ENCODE measurements at regions not wholly inside any gene's neighbourhood (a gene's known extent, or its start where the extent isn't known, plus 50 kb on each side); places are given as distances from the start of the nearest gene placed in this dataset.
"Not testable (repeated sequence)": the region's sequence is repeated elsewhere in the genome, so short reads cannot be mapped to it uniquely, and the experiment has no call there.

GRCh38 chr5:113723021-113723420, 209.5 kb downstream of the YTHDC2 start:
- no peak for DNase-seq

DNA sequence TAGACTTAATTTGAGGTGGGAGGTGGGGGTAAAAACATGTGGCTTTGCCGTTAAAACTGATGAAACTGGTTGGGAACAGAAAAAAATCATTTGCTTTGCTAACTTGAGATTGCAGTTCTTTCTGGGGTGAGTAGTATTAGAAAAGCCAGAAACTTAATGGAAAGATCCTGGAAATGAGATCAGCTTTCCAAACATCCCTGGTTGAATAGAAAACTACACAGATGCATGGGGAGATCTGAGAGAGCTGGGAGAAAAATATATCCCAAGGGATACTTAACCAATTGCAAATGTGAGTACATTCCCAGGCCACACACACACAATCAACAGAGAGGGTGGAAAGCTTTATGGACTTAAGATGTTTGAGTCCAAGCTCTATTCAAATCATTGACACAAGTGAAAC, 222.3 kb downstream of the YTHDC2 start:
- no peak for DNase-seq

DNA sequence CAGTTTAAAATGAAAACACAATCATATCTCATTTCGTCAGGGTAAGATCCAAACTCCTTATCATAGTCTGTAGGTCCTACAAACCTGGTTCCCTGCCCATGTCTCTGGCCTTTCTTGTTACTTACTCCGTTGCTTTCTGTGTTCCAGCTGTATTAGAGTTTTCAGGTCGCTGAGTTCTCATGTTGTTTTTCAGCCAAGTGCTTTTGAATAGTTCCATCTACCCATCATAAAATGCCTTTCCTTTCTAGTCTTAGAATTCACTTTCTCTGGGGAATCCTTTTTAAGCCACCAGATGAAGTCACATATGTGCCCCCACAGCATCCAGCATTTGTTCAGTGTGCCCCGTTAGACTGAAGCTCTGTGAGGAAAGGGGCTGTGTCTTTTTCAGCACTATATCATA, 228.7 kb downstream of the YTHDC2 start:
- no peak for DNase-seq

DNA sequence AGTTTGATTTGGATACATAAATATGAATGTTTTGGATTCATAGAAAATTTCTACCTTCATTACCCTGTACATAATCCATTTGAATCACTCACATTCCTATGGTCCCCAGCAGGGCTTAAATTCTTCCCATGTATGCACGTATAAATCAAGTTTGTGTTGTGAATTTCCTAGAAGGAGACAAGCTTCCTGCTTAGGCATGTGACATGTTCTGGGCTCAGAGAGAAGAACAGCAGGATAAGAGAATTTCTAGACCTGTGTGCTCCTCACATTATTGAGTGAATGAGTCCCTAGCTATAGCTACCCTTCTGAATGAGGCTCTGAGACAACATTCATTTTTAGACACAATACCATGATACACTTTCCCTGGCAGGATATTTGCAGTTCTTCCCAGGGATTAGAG, 229.1 kb downstream of the YTHDC2 start:
- DNase-seq = no peak

- no peak for DNase-seq
These were observed 234.9 kb downstream of the YTHDC2 start for GRCh38 chr5:113748403-113748802.

GRCh38 chr5:113749334-113749733, 235.8 kb downstream of the YTHDC2 start:
- DNase-seq = no peak

- not testable (repeated sequence) for DNase-seq
These were observed 239.7 kb downstream of the YTHDC2 start for GRCh38 chr5:113753182-113753581.

GRCh38 chr5:113755516-113755915, 242.0 kb downstream of the YTHDC2 start:
- no peak for DNase-seq

DNA sequence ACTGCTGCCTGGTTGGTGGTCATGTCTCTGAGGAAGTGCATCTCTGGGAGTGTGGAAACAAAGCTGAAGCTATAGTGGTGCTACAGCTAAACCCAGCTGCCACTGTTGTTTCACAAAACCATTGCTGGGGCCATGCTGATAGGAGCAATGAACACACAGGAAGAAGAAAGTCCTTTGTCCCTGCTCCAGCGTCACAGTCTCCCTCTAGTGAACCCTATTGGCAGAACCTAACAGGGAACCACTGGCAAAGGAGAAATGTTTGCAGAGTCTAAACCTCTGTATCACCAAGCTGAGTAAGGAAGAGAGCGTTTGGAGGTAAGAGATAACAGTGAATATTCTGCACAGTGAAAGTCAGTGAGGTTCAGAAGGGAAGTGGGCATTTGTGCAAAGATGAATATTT, 244.0 kb downstream of the YTHDC2 start:
- no peak for DNase-seq

GRCh38 chr5:113759505-113759904, 246.0 kb downstream of the YTHDC2 start:
- no peak for DNase-seq

GRCh38 chr5:113760486-113760885, 247.0 kb downstream of the YTHDC2 start:
- no peak for DNase-seq

DNA sequence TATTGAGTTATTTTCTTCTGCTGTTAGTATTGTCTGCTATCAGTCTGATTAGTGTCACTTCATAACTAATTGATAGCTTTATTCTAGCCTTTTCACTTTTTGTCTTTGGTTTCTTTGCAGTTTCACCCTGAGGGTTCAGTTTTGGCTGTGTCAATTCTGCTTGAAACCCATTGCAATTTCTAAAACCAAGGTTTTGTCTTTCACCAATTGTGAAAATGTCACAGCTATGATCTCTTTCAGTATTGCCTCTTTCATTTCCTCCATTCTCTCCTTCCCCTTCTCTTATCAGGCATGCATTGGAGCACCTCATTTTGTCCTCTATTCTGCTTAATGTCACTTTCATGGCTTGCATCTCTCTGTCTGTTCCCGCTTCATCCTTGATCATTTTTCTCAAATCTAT, 248.1 kb downstream of the YTHDC2 start:
- DNase-seq = no peak

DNA sequence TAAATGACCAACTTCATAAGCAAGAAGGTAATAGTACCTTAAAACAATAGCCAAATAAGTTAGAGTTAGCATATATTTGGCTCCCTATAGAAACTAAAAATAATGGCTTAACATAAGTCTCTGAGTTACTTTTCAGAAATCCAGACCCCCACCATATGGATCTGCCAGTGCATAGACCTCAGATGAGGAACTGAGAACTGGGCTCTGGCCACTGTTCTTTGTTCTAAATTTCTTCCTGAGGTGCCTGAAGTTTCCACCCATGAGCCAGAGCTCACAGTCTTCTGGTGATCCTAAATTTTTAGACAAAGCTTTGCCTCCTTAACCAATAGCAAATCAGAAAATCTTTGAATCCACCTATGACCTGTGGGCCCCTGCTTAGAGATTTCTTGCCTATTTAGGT, 250.9 kb downstream of the YTHDC2 start:
- DNase-seq = no peak

GRCh38 chr5:113766827-113767226, 253.3 kb downstream of the YTHDC2 start:
- not testable (repeated sequence) for DNase-seq

DNA sequence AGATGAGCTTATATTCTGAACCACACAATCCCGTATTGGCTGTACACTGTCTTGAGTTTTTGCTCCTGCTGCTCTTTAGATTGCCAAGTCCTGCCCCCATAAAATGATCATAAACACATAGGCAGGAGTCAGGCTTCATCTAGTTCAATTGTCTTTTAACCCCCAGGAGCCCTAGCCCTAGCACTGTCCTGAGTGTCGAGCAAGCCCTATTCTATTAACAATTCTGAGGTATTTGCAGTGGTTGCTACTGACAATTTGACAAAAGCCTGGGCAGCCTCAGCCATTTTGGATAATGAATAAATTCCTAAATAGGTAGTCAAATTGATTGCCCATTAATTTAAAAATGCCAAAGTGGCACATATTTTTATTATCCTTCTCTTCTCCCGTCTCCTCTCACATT, 257.2 kb downstream of the YTHDC2 start:
- DNase-seq = no peak

- no peak for DNase-seq
These were observed 258.0 kb downstream of the YTHDC2 start for GRCh38 chr5:113771483-113771882.

DNA sequence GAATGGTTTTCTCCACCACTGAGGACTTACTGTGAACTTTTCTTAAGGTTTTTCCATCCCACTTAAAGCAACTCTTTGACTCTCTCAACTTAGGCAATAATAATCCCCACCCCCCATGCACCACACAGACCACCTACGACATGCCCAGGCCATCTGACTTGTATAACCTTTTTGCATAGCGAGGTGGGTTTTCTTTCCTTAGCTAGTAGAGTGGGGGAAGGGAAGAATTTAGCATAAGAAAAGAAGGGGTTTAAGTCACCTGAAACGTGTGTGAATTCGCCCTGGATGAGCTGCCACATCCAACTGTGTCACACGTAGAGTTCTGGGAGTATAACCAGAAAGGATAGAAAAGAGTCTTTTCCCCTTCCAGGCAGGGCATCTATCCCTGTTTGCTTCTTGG, 262.7 kb downstream of the YTHDC2 start:
- no peak for DNase-seq

DNA sequence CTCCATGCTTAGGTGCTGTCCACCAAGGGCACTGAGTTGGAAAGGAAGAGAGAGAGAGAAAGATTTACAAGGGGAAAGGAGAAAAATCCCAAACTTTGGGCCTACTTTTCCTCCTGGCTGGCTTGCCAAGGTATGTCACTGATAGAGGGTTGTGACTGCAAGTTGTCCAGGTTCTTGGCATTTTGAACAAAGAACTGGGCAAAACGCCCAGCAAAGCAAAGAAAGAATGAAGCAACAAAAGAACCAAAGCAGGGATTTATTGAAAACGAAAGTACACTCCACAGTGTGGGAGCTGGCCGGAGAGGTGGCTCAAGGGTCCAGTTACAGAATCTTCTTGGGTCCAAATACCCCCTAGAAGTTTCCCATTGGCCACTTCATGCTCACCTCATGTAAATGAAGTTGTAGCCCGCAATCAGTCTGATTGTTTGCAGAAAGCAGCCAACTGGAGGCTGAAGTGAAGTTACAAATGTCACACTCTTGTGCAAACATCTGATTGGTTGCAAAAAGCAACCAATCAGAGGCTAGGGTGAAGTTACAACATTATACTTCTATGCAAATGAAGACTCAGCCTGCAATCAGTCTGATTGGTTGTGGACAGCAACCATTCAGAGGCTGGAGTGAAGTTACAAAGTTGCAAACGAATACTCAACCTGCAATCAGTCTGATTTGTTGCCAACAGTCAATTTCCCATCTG, 263.5 kb downstream of the YTHDC2 start:
- no peak for DNase-seq

DNA sequence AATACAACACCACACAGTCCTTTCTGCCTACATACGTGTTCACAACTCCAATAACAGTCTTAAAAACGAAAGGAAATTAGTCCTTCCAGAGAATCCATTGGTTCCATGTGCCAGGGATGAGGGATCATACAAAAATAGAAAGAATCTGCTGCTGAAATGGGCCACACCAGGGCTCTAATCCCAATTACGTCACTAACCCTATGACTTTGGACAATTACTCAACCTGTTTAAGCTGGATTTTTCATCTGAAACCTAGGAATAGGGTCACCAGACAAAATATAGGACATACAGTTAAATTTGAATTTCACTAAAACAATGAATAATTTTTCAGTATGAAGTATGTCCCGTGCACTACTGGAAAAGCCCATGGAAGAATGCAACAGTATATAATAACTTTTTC, 264.7 kb downstream of the YTHDC2 start:
- DNase-seq = no peak

DNA sequence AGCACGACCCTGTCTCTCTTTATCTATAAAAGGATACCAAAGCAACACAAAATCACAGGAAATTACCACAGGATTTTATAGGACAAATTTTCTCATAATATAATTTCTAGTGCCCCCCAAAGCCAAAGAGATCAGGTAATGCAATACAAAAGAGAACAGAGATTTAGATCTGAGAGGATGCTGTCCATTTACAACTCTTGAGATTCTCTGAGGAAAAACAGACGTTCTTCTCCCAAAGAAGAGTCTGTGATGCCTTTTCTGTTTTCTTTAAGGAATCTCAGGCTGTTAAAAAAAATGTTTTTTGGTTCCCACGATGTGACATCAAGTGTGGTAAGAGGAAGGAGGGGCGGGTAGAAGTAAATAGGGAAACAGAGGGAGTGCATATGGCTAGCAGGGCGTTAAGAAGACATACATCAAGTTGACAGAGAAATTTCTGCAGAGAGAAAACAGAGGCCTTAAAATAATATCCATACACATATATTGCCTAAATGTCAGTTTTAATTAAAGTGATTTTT, 274.7 kb downstream of the YTHDC2 start:
- no peak for DNase-seq

DNA sequence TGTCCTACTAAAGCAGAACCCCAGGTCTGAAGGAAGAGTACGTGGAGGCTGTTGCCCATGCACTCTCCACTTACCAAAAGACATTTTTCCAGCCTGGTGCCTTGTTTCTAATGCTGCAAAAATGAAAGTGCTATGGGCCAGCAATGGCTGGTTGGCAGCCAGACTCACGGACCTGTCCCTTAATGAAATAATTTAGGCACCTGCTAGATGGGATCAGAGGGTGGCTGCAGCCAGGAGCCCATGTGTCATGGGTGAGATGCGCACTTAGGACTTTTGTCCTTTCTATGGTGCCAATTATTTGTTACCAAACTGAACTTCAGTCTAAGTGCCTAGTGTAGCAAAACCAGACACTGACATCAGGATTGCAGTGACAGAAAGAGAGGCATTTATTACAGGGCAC, 276.3 kb downstream of the YTHDC2 start:
- DNase-seq = no peak

DNA sequence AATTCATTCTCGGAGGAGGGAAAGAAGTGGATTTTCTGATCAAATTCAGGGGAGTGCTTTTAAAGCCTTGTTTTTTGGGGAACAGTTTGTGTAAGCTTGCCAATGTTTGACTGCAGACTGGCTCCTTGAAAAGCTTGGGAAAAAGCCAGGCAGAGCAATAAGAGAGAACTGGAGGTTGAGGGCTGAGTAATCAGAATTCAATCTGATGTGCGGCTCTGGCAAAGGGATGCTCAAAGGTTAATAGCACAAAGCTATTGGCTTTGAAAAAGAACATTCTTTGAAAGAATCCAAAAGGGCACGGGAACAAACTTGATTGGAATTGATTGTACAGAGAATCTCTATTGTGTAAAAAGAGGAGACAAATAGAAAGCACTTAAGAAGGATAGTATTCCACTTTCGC, 279.3 kb downstream of the YTHDC2 start:
- DNase-seq = no peak

GRCh38 chr5:113794981-113795380, 281.5 kb downstream of the YTHDC2 start:
- no peak for DNase-seq

DNA sequence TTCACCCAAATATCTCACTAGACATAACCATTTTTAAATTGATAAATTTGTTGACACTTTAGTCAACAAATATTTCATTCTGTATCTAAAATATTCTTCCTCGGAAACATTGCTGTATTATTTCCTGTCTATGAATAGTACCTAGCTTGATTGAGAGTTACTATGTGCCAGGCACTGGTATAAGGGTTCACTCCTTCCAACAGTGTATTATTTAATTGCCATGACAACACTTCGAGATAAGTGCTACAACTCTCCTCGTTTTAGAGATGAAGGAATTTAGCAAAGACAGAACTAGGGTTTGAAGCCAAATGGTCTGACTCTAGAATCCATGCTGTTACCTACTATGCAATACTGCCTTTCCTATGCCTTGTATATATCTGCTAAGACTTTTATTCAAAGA, 287.2 kb downstream of the YTHDC2 start:
- no peak for DNase-seq

- DNase-seq = no peak
These were observed 290.8 kb downstream of the YTHDC2 start for GRCh38 chr5:113804264-113804663.

Data from NCI-H2107 (cell line).